Loucy (cell line): ENCODE measurements at regions not wholly inside any gene's neighbourhood (a gene's known extent, or its start where the extent isn't known, plus 50 kb on each side); places are given as distances from the start of the nearest gene placed in this dataset.

ENCODE experiments used
- H2AFZ ChIP-seq: fragments of 200-600 bp; sonication (generic); 2 replicates; pipeline ENCODE4 v1.6.0; 2016; ENCODE audit warnings: antibody characterized with exemption, mild to moderate bottlenecking, low read length, moderate library complexity
- H3F3A ChIP-seq: fragments of 200-600 bp; 2 replicates; pipeline ENCODE4 v1.6.0; 2016; ENCODE audit warnings: antibody characterized with exemption, low read depth, mild to moderate bottlenecking
- H3K27me3 ChIP-seq: fragments of 200-600 bp; sonication (generic); 2 replicates; pipeline ENCODE4 v1.6.1; 2014; ENCODE audit warnings: low read length, mild to moderate bottlenecking; ENCODE audit not compliant: insufficient read depth, poor library complexity, severe bottlenecking
- H3K36me3 ChIP-seq: fragments of 200-600 bp; sonication (generic); 2 replicates; pipeline ENCODE4 v1.6.1; 2016; ENCODE audit warnings: low read length; ENCODE audit not compliant: insufficient read depth
- H3K4me1 ChIP-seq: fragments of 200-600 bp; sonication (generic); 2 replicates; pipeline ENCODE4 v1.5.1; 2014; ENCODE audit warnings: low read length, mild to moderate bottlenecking; ENCODE audit not compliant: insufficient read depth, poor library complexity, severe bottlenecking
- H3K4me2 ChIP-seq: fragments of 200-600 bp; sonication (generic); 2 replicates; pipeline ENCODE4 v1.6.0; 2014; ENCODE audit warnings: antibody characterized with exemption, low read length, low read depth, mild to moderate bottlenecking; ENCODE audit not compliant: poor library complexity, severe bottlenecking
- H3K4me3 ChIP-seq: fragments of 200-600 bp; sonication (generic); 2 replicates; pipeline ENCODE4 v1.5.1; 2014; ENCODE audit warnings: low read length, mild to moderate bottlenecking, mixed read lengths; ENCODE audit not compliant: poor library complexity, severe bottlenecking
- H3K79me2 ChIP-seq: fragments of 200-600 bp; sonication (generic); 2 replicates; pipeline ENCODE4 v1.6.1; 2014; ENCODE audit warnings: low read length; ENCODE audit not compliant: insufficient read depth
- H3K9ac ChIP-seq: fragments of 200-600 bp; sonication (generic); 2 replicates; pipeline ENCODE4 v1.6.0; 2014; ENCODE audit warnings: mild to moderate bottlenecking, low read depth, low read length, moderate library complexity; ENCODE audit not compliant: poor library complexity, severe bottlenecking
- H3K9me2 ChIP-seq: fragments of 200-600 bp; sonication (generic); replicated peaks from 2 replicates; pipeline ENCODE4 v1.6.1; 2016; ENCODE audit warnings: low read depth, low read length, mixed read lengths
- H3K9me3 ChIP-seq: fragments of 200-600 bp; sonication (generic); 2 replicates; pipeline ENCODE4 v1.6.1; 2014; ENCODE audit warnings: mild to moderate bottlenecking, antibody characterized with exemption, low read length, low read depth; ENCODE audit not compliant: insufficient read depth
- H4K20me1 ChIP-seq: fragments of 200-600 bp; sonication (generic); 2 replicates; pipeline ENCODE4 v1.6.0; 2014; ENCODE audit warnings: antibody characterized with exemption, low read length, mild to moderate bottlenecking; ENCODE audit not compliant: insufficient read depth, poor library complexity, severe bottlenecking
- EZH2phosphoT487 ChIP-seq: fragments of 200-600 bp; IDR thresholded peaks from 2 replicates; pipeline ENCODE4 v1.6.1; 2018; ENCODE audit warnings: antibody characterized with exemption, mild to moderate bottlenecking, moderate library complexity, borderline replicate concordance
- TF ChIP-seq, protein P1 (sequence below): fragments of 200-600 bp; sonication (generic); conservative IDR thresholded peaks from 2 replicates; pipeline ENCODE4 v1.5.1; 2014; ENCODE audit warnings: mild to moderate bottlenecking, antibody characterized with exemption, low read length

DNA sequence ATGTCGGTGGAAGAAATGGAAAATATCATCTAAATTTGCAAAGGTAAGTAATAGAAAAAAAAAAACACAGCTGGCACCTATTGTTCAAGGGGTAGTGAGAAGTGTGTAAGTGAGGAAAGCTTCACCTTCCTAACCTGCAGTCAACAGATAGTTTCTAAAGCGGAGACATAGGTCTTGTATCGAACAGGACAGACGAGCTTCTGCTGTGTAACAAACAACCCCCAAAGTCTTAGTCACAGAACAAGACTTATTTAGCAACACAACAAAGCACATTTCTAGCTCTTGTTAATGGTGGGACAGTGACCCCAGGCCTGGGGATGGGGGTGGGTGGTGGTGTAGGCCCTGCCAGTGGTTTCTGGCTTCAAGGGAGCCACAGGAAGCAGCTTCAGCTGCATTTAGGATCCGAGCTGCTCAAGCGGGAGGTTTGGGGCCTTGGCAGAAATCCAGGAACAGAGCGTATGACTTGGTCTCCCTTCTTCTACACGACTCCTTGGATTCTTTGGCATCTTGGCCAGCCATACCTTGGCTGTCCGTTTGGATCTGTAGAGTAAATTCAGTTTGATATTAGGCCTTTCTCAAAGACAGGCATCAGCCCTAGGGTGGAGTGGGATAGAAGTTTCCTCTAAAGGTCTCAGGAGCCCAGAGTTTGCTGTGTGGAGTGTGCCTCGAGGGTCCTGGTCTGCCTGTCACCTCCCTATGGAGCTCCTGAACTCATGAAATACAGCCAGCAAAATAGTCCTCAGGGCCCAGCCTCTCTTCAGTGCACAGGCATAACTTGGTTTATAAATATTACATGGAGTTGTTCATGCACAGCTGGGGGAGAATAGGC is 56.9 kb upstream of the SHH start:
- TF ChIP-seq EZH2phosphoT487, result no peak
- TF ChIP-seq, protein P1, sequence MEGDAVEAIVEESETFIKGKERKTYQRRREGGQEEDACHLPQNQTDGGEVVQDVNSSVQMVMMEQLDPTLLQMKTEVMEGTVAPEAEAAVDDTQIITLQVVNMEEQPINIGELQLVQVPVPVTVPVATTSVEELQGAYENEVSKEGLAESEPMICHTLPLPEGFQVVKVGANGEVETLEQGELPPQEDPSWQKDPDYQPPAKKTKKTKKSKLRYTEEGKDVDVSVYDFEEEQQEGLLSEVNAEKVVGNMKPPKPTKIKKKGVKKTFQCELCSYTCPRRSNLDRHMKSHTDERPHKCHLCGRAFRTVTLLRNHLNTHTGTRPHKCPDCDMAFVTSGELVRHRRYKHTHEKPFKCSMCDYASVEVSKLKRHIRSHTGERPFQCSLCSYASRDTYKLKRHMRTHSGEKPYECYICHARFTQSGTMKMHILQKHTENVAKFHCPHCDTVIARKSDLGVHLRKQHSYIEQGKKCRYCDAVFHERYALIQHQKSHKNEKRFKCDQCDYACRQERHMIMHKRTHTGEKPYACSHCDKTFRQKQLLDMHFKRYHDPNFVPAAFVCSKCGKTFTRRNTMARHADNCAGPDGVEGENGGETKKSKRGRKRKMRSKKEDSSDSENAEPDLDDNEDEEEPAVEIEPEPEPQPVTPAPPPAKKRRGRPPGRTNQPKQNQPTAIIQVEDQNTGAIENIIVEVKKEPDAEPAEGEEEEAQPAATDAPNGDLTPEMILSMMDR, result no peak
- Histone ChIP-seq H3F3A (no peaks in the 10 kb centered on the region), H4K20me1 (no peaks in the 10 kb centered on the region), H3K4me1 (no peaks in the 10 kb centered on the region), H3K4me3 (no peak overlapping the region), H3K36me3 (no peaks in the 10 kb centered on the region), H3K9me2 (no peaks in the 10 kb centered on the region), H2AFZ (no peak overlapping the region), H3K9ac (no peak overlapping the region), H3K4me2 (no peak overlapping the region), H3K9me3 (peaks cover 3% of the 10 kb centered on the region; the same call in 1 of the 2 replicates), H3K27me3 (no peaks in the 10 kb centered on the region), H3K79me2 (no peaks in the 10 kb centered on the region)

DNA sequence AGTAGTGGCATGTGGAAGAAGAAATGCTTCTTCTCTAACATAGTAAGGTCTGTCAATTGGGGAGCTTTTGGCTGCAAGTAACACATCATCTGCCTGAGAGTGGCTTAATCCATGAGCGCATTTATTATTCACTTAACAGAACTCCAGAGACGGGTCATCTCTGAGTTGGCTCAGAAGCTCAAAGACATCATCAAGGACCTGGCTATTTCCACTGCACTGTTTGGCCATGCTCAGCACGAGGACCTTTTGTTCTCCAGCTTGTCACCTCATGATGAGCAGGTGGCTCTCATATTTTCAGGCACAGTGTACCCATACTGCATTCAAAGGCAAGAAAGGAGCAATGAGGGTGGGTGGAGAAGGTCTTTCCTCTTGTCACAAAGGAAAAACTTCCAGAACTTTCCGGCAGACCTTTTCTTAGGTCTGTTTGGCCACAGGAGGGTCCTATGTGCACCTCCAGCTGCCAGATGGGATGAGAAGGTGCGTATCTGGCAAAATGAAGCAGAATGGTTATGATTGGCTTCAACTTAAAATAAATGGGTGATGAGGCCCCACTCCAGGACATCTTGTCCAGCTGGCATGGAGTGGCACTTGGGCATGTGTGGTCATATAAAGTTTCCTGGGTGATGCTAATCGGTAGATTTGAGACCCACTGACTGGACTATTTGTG is 55.6 kb upstream of the SHH start:
- Histone ChIP-seq H3K36me3 (no peaks in the 10 kb centered on the region), H4K20me1 (no peaks in the 10 kb centered on the region), H3K4me2 (no peak overlapping the region), H3K4me3 (no peak overlapping the region), H3K9me3 (peaks cover 3% of the 10 kb centered on the region; the same call in 1 of the 2 replicates), H2AFZ (no peak overlapping the region), H3K9ac (no peak overlapping the region), H3K9me2 (no peaks in the 10 kb centered on the region), H3K4me1 (no peaks in the 10 kb centered on the region), H3K79me2 (no peaks in the 10 kb centered on the region), H3K27me3 (no peaks in the 10 kb centered on the region), H3F3A (no peaks in the 10 kb centered on the region)
- TF ChIP-seq EZH2phosphoT487, result no peak
- TF ChIP-seq, protein P1, result no peak

DNA sequence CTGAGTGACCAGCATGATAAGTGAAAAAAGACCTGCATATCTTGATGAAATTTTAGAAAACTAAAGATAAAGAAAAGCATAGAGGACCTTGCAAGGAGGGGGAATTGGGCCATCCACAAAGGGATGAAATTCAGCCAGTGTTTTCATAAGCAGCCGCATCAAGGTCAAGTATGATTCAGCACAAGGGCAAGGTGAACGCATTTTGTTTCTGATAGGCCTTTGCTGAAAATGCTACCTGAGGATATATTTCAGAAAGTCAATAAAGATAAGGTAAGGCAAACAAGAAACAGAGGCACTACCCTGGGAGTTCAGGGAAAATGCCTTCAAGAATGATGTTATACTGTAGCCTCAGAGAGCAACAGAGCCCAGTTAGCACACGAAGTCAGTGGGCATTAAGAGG is 55.0 kb upstream of the SHH start:
- Histone ChIP-seq H3K79me2 (no peaks in the 10 kb centered on the region), H3K4me2 (no peak overlapping the region), H3K9me3 (peaks cover 3% of the 10 kb centered on the region; the same call in 1 of the 2 replicates), H3K4me3 (no peak overlapping the region), H3K36me3 (no peaks in the 10 kb centered on the region), H3K9ac (no peak overlapping the region), H3F3A (no peaks in the 10 kb centered on the region), H4K20me1 (no peaks in the 10 kb centered on the region), H3K27me3 (no peaks in the 10 kb centered on the region), H3K4me1 (no peaks in the 10 kb centered on the region), H3K9me2 (no peaks in the 10 kb centered on the region), H2AFZ (no peak overlapping the region)
- TF ChIP-seq, protein P1, result no peak
- no peak for TF ChIP-seq EZH2phosphoT487
